Esophagus squamous epithelium (tissue), 4 donors: ENCODE measurements at regions not wholly inside any gene's neighbourhood (a gene's known extent, or its start where the extent isn't known, plus 50 kb on each side); places are given as distances from the start of the nearest gene placed in this dataset.

Experiments used
- POLR2A ChIP-seq, 4 donors: fragments of 450-650 bp; IDR thresholded peaks; one replicate each; pipeline ENCODE4 v1.6.1; 2017; ENCODE audit warnings: antibody characterized with exemption in 4 of 4, mild to moderate bottlenecking in 4 of 4, moderate library complexity in 3 of 4
- TF ChIP-seq, protein P1 (sequence below), 6 experiments: fragments of 450-650 bp in 4 of 6; fragments of 200-600 bp in 2 of 6; sonication (generic) in 2 of 6; IDR thresholded peaks; one replicate each; pipeline ENCODE4 v1.5.1; 2016 to 2019; ENCODE audit warnings: antibody characterized with exemption in 6 of 6, mild to moderate bottlenecking in 4 of 6, moderate library complexity in 4 of 6

DNA sequence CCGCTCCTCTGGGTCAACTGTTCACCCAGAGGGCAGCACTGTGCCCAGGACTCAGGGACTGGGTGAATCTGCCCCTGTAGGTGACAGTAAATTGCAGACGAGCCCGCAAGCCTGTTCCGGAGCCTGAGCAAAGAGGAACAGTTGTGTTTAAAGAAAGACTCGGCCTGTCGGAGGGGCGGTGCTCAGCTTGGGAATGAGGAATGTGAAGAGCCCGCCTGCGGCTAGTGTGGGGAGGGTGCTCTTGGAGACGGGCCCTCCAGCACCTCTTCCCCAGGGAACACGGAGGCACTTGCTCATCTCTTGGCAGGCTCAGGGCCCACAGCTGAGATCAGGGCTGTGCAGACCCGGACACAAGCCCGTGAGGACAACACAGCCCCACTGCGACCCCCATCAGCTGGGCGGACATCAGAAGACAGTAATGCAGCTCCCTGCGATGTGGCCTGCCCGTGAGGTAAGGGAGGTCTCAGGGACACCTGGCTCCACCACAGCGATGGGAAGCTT is 299.0 kb downstream of the NDUFA10 start:
- TF ChIP-seq, protein P1, sequence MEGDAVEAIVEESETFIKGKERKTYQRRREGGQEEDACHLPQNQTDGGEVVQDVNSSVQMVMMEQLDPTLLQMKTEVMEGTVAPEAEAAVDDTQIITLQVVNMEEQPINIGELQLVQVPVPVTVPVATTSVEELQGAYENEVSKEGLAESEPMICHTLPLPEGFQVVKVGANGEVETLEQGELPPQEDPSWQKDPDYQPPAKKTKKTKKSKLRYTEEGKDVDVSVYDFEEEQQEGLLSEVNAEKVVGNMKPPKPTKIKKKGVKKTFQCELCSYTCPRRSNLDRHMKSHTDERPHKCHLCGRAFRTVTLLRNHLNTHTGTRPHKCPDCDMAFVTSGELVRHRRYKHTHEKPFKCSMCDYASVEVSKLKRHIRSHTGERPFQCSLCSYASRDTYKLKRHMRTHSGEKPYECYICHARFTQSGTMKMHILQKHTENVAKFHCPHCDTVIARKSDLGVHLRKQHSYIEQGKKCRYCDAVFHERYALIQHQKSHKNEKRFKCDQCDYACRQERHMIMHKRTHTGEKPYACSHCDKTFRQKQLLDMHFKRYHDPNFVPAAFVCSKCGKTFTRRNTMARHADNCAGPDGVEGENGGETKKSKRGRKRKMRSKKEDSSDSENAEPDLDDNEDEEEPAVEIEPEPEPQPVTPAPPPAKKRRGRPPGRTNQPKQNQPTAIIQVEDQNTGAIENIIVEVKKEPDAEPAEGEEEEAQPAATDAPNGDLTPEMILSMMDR (IDR thresholded peaks at IDR 0.05), result no peak
- TF ChIP-seq POLR2A (IDR thresholded peaks at IDR 0.05), result no peak
